ENCODE measurements at regions not wholly inside any gene's neighbourhood (a gene's known extent, or its start where the extent isn't known, plus 50 kb on each side); places are given as distances from the start of the nearest gene placed in this dataset.

- no peak for TF ChIP-seq CTCF (conservative IDR thresholded peaks at IDR 0.05; ENCODE audit: low read depth, low read length)
- no peak for TF ChIP-seq EZH2 (IDR thresholded peaks at IDR 0.05; ENCODE audit: borderline replicate concordance, low read depth, low read length, poor library complexity, severe bottlenecking)
These were observed 337.3 kb downstream of the SPATA31D1 start for GRCh38 chr9:82325907-82326306.

Data from A673 (cell line).